HG03135 (cell line): ENCODE measurements at regions not wholly inside any gene's neighbourhood (a gene's known extent, or its start where the extent isn't known, plus 50 kb on each side); places are given as distances from the start of the nearest gene placed in this dataset.

ENCODE experiments used
- ATAC-seq: cut with Tn5 transposase; IDR thresholded peaks from one replicate; pipeline ENCODE4 v1.9.1; 2021; ENCODE audit warnings: mild to moderate bottlenecking, moderate library complexity; ENCODE audit not compliant: unreplicated experiment

- ATAC-seq, result no peak
These were observed 270.1 kb downstream of the PTTG2 start for GRCh38 chr4:38230121-38230801.

GRCh38 chr4:38230821-38231563, 270.8 kb downstream of the PTTG2 start:
- ATAC-seq, result no peak

GRCh38 chr4:38231626-38232025, 271.4 kb downstream of the PTTG2 start:
- ATAC-seq, result no peak

GRCh38 chr4:38232741-38233140, 272.5 kb downstream of the PTTG2 start:
- no peak for ATAC-seq

GRCh38 chr4:38233727-38234480, 273.7 kb downstream of the PTTG2 start:
- no peak for ATAC-seq

- no peak for ATAC-seq
These were observed 275.2 kb downstream of the PTTG2 start for GRCh38 chr4:38235354-38235753.

- no peak for ATAC-seq
These were observed 275.8 kb downstream of the PTTG2 start for GRCh38 chr4:38236003-38236402.

GRCh38 chr4:38236503-38236902, 276.3 kb downstream of the PTTG2 start:
- ATAC-seq, result no peak

GRCh38 chr4:38237139-38237538, 276.9 kb downstream of the PTTG2 start:
- ATAC-seq, result no peak

GRCh38 chr4:38241541-38241940, 281.3 kb downstream of the PTTG2 start:
- no peak for ATAC-seq

GRCh38 chr4:38242101-38242500, 281.9 kb downstream of the PTTG2 start:
- ATAC-seq, result no peak

- ATAC-seq, result no peak
These were observed 282.7 kb downstream of the PTTG2 start for GRCh38 chr4:38242822-38243387.

- no peak for ATAC-seq
These were observed 283.3 kb downstream of the PTTG2 start for GRCh38 chr4:38243388-38244053.

GRCh38 chr4:38254825-38255224, 294.6 kb downstream of the PTTG2 start:
- no peak for ATAC-seq

GRCh38 chr4:38255572-38255971, 295.4 kb downstream of the PTTG2 start:
- no peak for ATAC-seq

- no peak for ATAC-seq
These were observed 306.4 kb downstream of the PTTG2 start for GRCh38 chr4:38266616-38267015.

GRCh38 chr4:38268108-38268820, 308.1 kb downstream of the PTTG2 start:
- ATAC-seq, result no peak

GRCh38 chr4:38268837-38269236, 308.6 kb downstream of the PTTG2 start:
- no peak for ATAC-seq

GRCh38 chr4:38273407-38273806, 313.2 kb downstream of the PTTG2 start:
- no peak for ATAC-seq
